NCI-H1930 (cell line): ENCODE measurements at regions not wholly inside any gene's neighbourhood (a gene's known extent, or its start where the extent isn't known, plus 50 kb on each side); places are given as distances from the start of the nearest gene placed in this dataset.

ENCODE experiments used
- DNase-seq, 2 experiments: peaks; one replicate each; lab custom pipeline; 2025; lab: John Stamatoyannopoulos, UW

DNA sequence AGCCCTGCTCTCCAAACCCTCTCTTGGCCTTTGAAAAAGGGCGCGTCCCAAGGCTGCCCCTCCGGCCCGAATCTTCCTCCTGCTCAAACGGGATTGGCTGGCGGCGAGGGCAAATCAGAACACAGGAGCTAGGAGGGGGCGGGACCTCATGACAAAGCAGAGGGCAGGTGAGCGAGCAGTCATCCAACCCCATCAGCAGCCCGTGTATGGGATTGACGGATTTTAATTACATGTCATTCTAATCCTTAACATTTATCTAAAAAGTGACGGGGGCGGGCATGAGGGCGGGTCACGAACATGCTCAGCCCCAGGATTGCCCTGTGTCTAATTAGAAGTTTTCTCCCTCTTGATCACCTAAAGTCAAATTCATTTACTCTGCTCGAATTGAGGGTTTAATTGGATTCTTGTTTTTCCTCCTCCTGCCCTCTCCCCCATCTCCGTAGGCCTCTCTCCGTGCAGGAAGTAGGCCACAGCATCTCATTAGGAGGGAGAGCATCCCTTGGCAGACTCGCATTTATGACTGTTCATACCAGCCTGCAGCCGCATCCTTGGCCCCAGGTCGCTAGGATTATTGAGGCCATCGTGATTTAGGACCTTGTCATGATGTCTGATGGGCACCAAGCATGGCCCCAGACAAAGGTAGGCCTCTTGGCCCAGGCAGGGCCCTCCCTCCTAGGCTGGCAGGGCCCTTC lies 147.1 kb downstream of the CHST1 start:
- DNase-seq: no peak

- DNase-seq: no peak
These were observed 148.2 kb downstream of the CHST1 start for GRCh38 chr11:45517171-45517770.

DNA sequence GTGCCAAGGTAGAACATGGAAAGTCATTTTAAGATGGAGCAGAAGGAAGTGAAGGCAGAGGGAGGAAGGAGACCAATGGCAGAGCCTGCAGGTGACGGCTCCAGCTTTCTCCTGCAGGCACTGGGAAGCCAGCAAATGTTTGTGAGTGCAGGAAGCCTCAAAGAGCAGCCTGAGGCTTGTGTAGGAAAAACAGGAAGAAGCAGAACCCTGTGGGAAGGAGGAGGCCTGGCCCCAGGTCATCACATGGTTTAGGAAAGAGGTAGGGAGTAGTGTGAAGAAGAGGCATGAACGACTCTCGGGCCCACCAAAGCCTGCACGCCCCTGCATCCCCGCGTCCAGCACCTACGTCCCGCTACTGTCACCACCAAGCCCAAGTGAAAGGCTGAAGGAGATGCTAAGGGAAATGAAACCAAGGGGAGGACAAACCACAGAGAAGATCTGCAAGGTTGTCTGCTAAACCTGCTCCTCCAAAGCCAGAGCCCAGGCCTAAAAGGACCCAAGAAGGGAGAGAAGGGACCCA lies 151.5 kb downstream of the CHST1 start:
- no peak for DNase-seq

- no peak for DNase-seq
These were observed 152.8 kb downstream of the CHST1 start for GRCh38 chr11:45512471-45513148.

- DNase-seq: no peak
These were observed 153.9 kb downstream of the CHST1 start for GRCh38 chr11:45511566-45511965.

DNA sequence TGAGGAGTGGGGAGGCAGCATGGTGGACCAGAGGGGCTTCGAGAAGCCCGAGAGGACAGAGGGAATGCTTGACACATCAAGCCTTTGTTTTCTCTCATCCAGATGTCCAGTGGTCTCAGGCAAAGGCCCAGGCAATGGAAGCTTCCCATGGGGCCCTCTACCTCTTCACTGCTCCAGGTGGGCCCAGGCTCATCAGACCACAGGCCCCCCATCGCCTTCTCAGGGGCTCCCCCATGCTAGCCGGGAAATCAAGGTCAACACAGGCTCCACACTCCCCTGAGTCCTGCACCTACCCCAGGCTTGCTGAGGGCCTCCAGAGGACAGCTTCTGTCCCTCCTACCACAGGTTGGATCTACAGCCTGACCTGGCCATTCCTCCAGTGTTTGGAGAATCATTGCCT lies 157.5 kb downstream of the CHST1 start:
- no peak for DNase-seq

- no peak for DNase-seq
These were observed 162.1 kb downstream of the CHST1 start for GRCh38 chr11:45503311-45503710.

GRCh38 chr11:45502226-45502545 lies 163.2 kb downstream of the CHST1 start:
- DNase-seq: no peak

DNA sequence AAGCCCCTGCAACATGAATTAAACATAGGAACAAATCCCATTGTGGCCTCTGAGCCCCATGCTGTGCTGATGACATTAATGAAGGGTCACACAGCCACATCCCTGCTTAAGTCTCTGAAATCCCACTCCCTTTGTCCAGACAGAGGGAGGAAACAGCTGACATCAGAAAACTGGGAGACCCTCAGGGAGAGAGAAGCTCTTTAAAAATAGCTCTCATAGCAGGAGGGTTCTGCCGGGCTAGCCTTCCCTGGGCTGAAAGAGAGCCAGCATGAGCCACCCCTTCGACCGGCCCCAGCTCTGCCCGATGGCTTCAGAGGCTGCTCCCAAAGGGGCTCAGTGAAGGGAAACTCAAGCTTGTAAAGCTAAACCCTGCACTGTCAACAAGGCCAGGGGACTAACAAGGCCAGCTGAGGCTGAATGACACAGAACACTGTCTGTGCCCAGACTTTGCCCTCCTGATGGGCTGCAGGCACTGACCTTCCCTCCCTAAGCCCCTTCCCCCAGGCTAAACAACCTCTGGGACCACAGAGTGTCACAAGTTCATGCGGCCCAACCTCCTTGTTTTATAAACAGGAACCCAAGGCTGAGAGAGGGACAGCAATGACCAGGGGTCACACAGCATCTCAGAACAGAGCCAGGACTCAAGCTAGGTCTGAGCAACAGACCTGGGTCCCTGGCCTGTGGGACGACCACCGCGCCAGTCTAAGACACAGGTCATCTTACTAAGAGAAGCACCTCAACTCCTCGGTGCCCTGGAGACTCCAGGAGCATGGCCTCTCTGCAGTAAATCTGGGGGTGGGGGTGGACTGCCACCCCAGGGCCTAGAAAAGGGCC lies 163.8 kb downstream of the CHST1 start:
- no peak for DNase-seq

- no peak for DNase-seq
These were observed 165.0 kb downstream of the CHST1 start for GRCh38 chr11:45500451-45500850.

DNA sequence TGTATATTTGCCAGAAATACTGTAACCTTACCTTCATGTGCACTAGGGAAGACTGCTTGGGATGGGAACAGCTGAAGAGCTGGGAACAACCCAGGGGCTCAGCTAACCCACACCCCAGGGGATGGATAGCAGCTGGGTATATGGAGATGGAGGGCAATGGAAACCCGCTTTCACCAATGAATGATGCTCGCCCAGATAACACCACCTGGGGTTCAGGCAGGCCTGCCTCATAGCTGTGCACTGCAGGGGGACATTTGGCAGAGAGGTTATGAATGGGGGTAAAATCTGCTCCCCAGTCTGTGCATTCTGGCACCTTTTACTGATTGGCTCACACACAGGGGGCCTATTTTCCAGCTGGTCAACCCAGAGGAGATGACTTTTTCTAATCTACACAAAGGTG lies 170.7 kb downstream of the CHST1 start:
- no peak for DNase-seq

- no peak for DNase-seq
These were observed 176.0 kb downstream of the CHST1 start for GRCh38 chr11:45489281-45489905.

DNA sequence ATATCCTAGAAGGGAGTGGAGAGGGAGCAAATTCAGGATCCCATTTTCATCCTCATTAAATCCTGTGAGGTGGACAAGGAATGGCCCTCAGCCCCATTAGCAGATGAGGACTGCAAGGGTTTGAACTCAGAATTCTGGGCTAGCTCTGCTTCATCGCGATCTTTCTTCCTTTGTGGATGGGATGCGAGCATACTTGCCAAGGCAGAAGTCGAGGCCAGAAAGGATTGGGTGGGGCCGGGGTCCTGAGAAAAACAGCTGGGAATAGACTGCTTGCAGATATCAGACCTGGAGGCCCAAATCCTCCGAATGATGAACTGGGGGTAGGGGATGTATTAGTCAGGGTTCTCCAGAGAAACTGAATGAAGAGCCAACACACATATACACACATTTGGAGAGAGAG lies 179.0 kb downstream of the CHST1 start:
- DNase-seq: no peak

GRCh38 chr11:45485070-45485707 lies 180.2 kb downstream of the CHST1 start:
- DNase-seq: peak in 1 of 2 experiments; percentile 6

DNA sequence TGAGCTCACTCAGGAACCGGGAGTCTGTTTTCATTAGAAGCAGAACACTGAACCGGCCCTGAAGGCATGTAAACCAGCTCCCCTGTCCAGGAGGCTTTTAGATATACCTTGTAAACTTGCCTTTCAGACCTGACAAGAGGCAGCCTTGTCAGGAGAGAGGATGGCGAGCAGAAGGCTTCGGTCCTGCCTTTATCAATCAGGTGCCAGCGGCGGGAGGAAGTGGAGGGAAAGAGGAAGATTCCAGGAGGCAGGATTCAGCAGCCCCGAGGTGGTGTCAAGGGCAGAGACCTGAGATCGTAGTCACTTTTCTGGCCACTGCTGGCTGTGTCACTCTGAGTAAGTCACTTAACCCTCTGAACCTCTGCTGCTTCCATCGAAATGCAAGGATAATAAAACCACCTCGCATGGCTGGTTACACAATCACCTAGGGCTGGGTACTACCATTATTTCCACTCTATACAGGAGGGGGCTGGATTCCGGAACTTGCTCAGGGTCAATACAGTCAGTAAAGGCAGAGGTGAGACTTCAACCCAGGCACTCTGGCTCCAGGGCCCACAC lies 181.0 kb downstream of the CHST1 start:
- DNase-seq: no peak

- no peak for DNase-seq
These were observed 182.0 kb downstream of the CHST1 start for GRCh38 chr11:45483416-45483815.

DNA sequence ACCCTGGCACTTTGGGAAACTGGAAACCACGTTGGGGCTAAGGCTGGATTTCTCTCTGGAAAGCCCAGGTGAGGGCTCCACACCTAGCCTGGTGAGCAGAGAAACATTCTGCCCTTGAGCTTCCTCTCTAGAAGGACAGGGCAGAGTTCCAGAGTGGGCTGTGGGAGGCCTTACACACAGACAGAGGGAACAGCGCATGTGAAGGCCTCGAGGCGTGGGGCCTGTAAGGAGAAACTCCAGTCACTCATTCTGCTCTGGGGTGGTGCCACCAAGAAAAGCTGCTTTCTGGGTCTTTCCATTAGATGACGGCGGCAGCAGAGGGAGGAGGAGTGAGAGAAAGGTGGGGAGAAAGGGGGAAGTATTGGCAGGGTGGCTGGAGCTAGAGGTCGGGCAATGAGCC lies 183.1 kb downstream of the CHST1 start:
- DNase-seq: no peak

DNA sequence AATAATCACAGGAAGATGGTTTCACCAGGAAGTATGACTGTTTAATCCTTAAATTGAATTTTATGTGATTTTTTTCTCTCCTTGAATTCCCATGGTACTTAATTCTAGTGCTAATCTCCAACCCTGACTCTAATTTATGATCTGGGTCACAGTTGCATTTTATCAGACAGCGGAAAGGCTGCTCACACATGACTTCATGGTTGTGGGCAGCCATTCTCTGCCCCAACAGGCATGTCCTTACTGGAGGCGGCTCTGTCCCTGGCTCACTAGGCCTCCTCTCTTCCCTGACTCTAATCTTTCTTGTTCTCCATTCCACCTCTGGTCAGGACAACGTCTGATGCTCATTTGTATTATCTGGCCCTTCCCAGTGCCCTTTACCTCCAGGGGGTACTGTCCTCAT lies 184.4 kb downstream of the CHST1 start:
- no peak for DNase-seq

GRCh38 chr11:45477588-45477987 lies 187.8 kb downstream of the CHST1 start:
- DNase-seq: no peak

DNA sequence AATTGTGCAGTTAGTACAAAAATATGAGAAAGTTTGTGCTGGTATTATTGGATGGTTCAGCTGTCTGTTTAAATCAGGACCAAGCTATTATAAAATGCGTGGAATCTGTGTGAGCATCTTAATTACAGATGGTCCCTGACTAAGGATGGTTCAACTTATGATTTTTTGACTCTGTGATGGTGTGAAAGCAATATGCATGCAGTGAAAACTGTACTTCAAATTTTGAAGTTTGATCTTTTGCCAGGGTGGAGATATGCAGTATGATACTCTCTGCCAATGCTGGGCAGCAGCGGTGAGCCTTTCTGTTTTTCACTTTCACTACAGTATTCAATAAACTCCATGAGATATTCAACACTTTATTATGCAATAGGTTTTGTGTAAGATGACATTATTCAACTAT lies 189.3 kb downstream of the CHST1 start:
- no peak for DNase-seq

GRCh38 chr11:45475173-45475572 lies 189.0 kb upstream of the SYT13 start:
- DNase-seq: no peak
